ENCODE measurements at regions not wholly inside any gene's neighbourhood (a gene's known extent, or its start where the extent isn't known, plus 50 kb on each side); places are given as distances from the start of the nearest gene placed in this dataset.

DNA sequence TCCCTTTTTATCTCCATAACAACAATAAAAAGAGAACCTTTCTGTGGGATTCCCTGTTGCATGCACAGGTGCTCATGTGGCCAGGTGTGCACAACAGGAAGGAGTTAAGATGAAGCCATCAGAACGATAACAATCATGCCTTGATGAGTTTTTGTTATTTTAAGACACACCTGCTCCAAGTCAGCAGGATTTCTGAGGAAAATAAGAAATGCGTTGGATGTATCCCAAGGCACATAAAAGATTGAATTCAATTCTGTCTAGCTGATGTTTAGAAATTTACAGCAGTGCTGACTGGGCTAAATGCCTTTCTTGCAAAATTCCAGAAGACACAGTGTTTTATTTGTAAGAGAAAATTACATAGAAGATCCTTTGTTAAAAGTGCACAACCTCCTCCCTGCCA, 1678.2 kb downstream of the ARAP2 start:
- TF ChIP-seq, protein P1, sequence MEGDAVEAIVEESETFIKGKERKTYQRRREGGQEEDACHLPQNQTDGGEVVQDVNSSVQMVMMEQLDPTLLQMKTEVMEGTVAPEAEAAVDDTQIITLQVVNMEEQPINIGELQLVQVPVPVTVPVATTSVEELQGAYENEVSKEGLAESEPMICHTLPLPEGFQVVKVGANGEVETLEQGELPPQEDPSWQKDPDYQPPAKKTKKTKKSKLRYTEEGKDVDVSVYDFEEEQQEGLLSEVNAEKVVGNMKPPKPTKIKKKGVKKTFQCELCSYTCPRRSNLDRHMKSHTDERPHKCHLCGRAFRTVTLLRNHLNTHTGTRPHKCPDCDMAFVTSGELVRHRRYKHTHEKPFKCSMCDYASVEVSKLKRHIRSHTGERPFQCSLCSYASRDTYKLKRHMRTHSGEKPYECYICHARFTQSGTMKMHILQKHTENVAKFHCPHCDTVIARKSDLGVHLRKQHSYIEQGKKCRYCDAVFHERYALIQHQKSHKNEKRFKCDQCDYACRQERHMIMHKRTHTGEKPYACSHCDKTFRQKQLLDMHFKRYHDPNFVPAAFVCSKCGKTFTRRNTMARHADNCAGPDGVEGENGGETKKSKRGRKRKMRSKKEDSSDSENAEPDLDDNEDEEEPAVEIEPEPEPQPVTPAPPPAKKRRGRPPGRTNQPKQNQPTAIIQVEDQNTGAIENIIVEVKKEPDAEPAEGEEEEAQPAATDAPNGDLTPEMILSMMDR (IDR thresholded peaks at IDR 0.05), result no peak
- TF ChIP-seq POLR2AphosphoS5 (IDR thresholded peaks at IDR 0.05) (no peak), POLR2A (IDR thresholded peaks at IDR 0.05) (no peak), EP300 (IDR thresholded peaks at IDR 0.05) (no peak)

All from stomach (tissue), 4 donors.